ENCODE measurements at regions not wholly inside any gene's neighbourhood (a gene's known extent, or its start where the extent isn't known, plus 50 kb on each side); places are given as distances from the start of the nearest gene placed in this dataset.

- H3K4me3 Mint-ChIP-seq (ENCODE audit: unreplicated experiment) = no peak overlapping the region
- H3K36me3 Mint-ChIP-seq (ENCODE audit: unreplicated experiment) = no peaks in the 10 kb centered on the region
- H3K9me3 Mint-ChIP-seq (ENCODE audit: unreplicated experiment) = no peaks in the 10 kb centered on the region
- H3K27me3 Mint-ChIP-seq (ENCODE audit: unreplicated experiment) = no peaks in the 10 kb centered on the region
- TF ChIP-seq CTCF (IDR thresholded peaks at IDR 0.05) = no peak
- H3K27ac Mint-ChIP-seq (ENCODE audit: unreplicated experiment) = no peak overlapping the region
- DNase-seq (ENCODE audit: extremely low spot score, unreplicated experiment) = no peak
- peaks cover 4% of the 10 kb centered on the region for H3K4me1 Mint-ChIP-seq (ENCODE audit: unreplicated experiment)
Observed at GRCh38 chr13:62431852-62432251, 1016.2 kb upstream of the PCDH20 start.

GRCh38 chr13:62418872-62419271 is 1003.2 kb upstream of the PCDH20 start:
- no peaks in the 10 kb centered on the region for H3K36me3 Mint-ChIP-seq (ENCODE audit: unreplicated experiment)
- no peaks in the 10 kb centered on the region for H3K9me3 Mint-ChIP-seq (ENCODE audit: unreplicated experiment)
- H3K4me3 Mint-ChIP-seq (ENCODE audit: unreplicated experiment) = no peak overlapping the region
- TF ChIP-seq CTCF (IDR thresholded peaks at IDR 0.05) = no peak
- H3K4me1 Mint-ChIP-seq (ENCODE audit: unreplicated experiment) = peaks cover 11% of the 10 kb centered on the region
- H3K27me3 Mint-ChIP-seq (ENCODE audit: unreplicated experiment) = no peaks in the 10 kb centered on the region
- DNase-seq (ENCODE audit: extremely low spot score, unreplicated experiment) = no peak
- H3K27ac Mint-ChIP-seq (ENCODE audit: unreplicated experiment) = no peak overlapping the region

- TF ChIP-seq CTCF (IDR thresholded peaks at IDR 0.05) = no peak
- Mint-ChIP-seq H3K9me3 (ENCODE audit: unreplicated experiment) (no peaks in the 10 kb centered on the region), H3K36me3 (ENCODE audit: unreplicated experiment) (no peaks in the 10 kb centered on the region), H3K4me1 (ENCODE audit: unreplicated experiment) (peaks cover 9% of the 10 kb centered on the region), H3K4me3 (ENCODE audit: unreplicated experiment) (no peak overlapping the region), H3K27me3 (ENCODE audit: unreplicated experiment) (no peaks in the 10 kb centered on the region), H3K27ac (ENCODE audit: unreplicated experiment) (no peak overlapping the region)
- no peak for DNase-seq (ENCODE audit: extremely low spot score, unreplicated experiment)
Observed at GRCh38 chr13:62418376-62418775, 1002.7 kb upstream of the PCDH20 start.

- no peak overlapping the region for H3K4me3 Mint-ChIP-seq (ENCODE audit: unreplicated experiment)
- no peak for DNase-seq (ENCODE audit: extremely low spot score, unreplicated experiment)
- no peak overlapping the region for H3K27ac Mint-ChIP-seq (ENCODE audit: unreplicated experiment)
- peaks cover 8% of the 10 kb centered on the region for H3K9me3 Mint-ChIP-seq (ENCODE audit: unreplicated experiment)
- H3K27me3 Mint-ChIP-seq (ENCODE audit: unreplicated experiment) = no peaks in the 10 kb centered on the region
- TF ChIP-seq CTCF (IDR thresholded peaks at IDR 0.05) = no peak
- H3K36me3 Mint-ChIP-seq (ENCODE audit: unreplicated experiment) = no peaks in the 10 kb centered on the region
- H3K4me1 Mint-ChIP-seq (ENCODE audit: unreplicated experiment) = no peaks in the 10 kb centered on the region
Observed at GRCh38 chr13:62407871-62408270, 992.2 kb upstream of the PCDH20 start.

GRCh38 chr13:62388515-62388914 is 972.9 kb upstream of the PCDH20 start:
- Mint-ChIP-seq H3K27me3 (ENCODE audit: unreplicated experiment) (no peaks in the 10 kb centered on the region), H3K27ac (ENCODE audit: unreplicated experiment) (no peak overlapping the region), H3K4me1 (ENCODE audit: unreplicated experiment) (peaks cover 5% of the 10 kb centered on the region), H3K4me3 (ENCODE audit: unreplicated experiment) (no peak overlapping the region), H3K36me3 (ENCODE audit: unreplicated experiment) (no peaks in the 10 kb centered on the region), H3K9me3 (ENCODE audit: unreplicated experiment) (no peaks in the 10 kb centered on the region)
- no peak for DNase-seq (ENCODE audit: extremely low spot score, unreplicated experiment)
- no peak for TF ChIP-seq CTCF (IDR thresholded peaks at IDR 0.05)
